Keratinocyte (primary cell): ENCODE measurements at regions not wholly inside any gene's neighbourhood (a gene's known extent, or its start where the extent isn't known, plus 50 kb on each side); places are given as distances from the start of the nearest gene placed in this dataset.
A peak's percentile ranks its signal among the peaks of the same experiment; 100 is the strongest.

Experiments
- DNase-seq: peaks from one replicate; pipeline ENCODE4 v3.0.0-alpha.2; 2011; ENCODE audit warnings: low read depth, missing footprints, low spot score
- FAIRE-seq: peaks from 2 replicates; lab custom pipeline; 2011; peaks lifted over from hg19 to GRCh38; lab: Jason Lieb, UNC
- H2AFZ ChIP-seq: 2 replicates; pipeline ENCODE4 v1.6.0; 2012; ENCODE audit warnings: low read length, control low read depth, inconsistent platforms; ENCODE audit not compliant: control insufficient read depth
- H3K27ac ChIP-seq: 2 replicates; pipeline ENCODE4 v1.5.1; 2011; ENCODE audit warnings: low read length; ENCODE audit not compliant: control insufficient read depth, insufficient read depth
- H3K27me3 ChIP-seq: 3 replicates; pipeline ENCODE4 v1.6.0; 2011; ENCODE audit warnings: low read length; ENCODE audit not compliant: control insufficient read depth, insufficient read depth; ENCODE audit errors: extremely low read depth
- H3K36me3 ChIP-seq, 2 experiments: 2 replicates in 1 of 2; 3 replicates in 1 of 2; pipeline ENCODE4 v1.5.1; 2011; ENCODE audit warnings: low read length in 2 of 2, mild to moderate bottlenecking in 1 of 2; ENCODE audit not compliant: control insufficient read depth in 2 of 2, insufficient read depth in 2 of 2; ENCODE audit errors: extremely low read depth in 1 of 2
- H3K4me1 ChIP-seq: 3 replicates; pipeline ENCODE4 v1.5.1; 2011; ENCODE audit warnings: low read length; ENCODE audit not compliant: control insufficient read depth, insufficient read depth; ENCODE audit errors: extremely low read depth
- H3K4me2 ChIP-seq: 3 replicates; pipeline ENCODE4 v1.6.0; 2011; ENCODE audit warnings: low read depth, low read length; ENCODE audit not compliant: control insufficient read depth, insufficient read depth; ENCODE audit errors: extremely low read depth
- H3K4me3 ChIP-seq, 3 experiments: fragments of 200-600 bp in 1 of 3; sonication (generic) in 1 of 3; 2 replicates in 2 of 3; 3 replicates in 1 of 3; pipeline ENCODE4 v1.5.1; 2011 to 2016; ENCODE audit warnings: low read length in 3 of 3, mild to moderate bottlenecking in 3 of 3, control low read depth in 2 of 3, inconsistent platforms in 1 of 3, low read depth in 1 of 3, mixed read lengths in 1 of 3, mixed run types in 1 of 3, moderate library complexity in 1 of 3; ENCODE audit not compliant: control insufficient read depth in 2 of 3, insufficient read depth in 2 of 3; ENCODE audit errors: extremely low read depth in 1 of 3
- H3K79me2 ChIP-seq: 2 replicates; pipeline ENCODE4 v1.6.0; 2012; ENCODE audit warnings: low read length; ENCODE audit not compliant: control insufficient read depth, insufficient read depth
- H3K9ac ChIP-seq: 3 replicates; pipeline ENCODE4 v1.6.0; 2011; ENCODE audit warnings: low read length; ENCODE audit not compliant: control insufficient read depth, insufficient read depth; ENCODE audit errors: extremely low read depth
- H3K9me1 ChIP-seq: 3 replicates; pipeline ENCODE4 v1.6.0; 2011; ENCODE audit warnings: low read length; ENCODE audit not compliant: control insufficient read depth, insufficient read depth; ENCODE audit errors: extremely low read depth
- H3K9me3 ChIP-seq: 2 replicates; pipeline ENCODE4 v1.5.1; 2012; ENCODE audit warnings: low read depth, low read length; ENCODE audit not compliant: control insufficient read depth
- H4K20me1 ChIP-seq: 3 replicates; pipeline ENCODE4 v1.6.0; 2011; ENCODE audit warnings: low read length; ENCODE audit not compliant: control insufficient read depth, insufficient read depth; ENCODE audit errors: extremely low read depth
- EZH2 ChIP-seq: IDR thresholded peaks from one replicate; pipeline ENCODE4 v1.6.1; 2012; ENCODE audit warnings: inconsistent platforms, mild to moderate bottlenecking, low read length, moderate library complexity
- dilution Hi-C: fragments of 300-500 bp; cut with MboI; formaldehyde crosslinking; loops from one replicate; pipeline ENCODE4 v1.7.0; 2020; ENCODE audit warnings: low sequenced_read_pairs; ENCODE audit not compliant: extremely low pct_ligation_motif_present
- TF ChIP-seq, protein P1 (sequence below), 3 experiments: IDR thresholded peaks in 1 of 3; conservative IDR thresholded peaks in 1 of 3; optimal IDR thresholded peaks in 1 of 3; 2 replicates in 2 of 3; 3 replicates in 1 of 3; pipeline versions ENCODE3 to v1.5.1; 2011; ENCODE audit warnings: low read length in 3 of 3, mild to moderate bottlenecking in 3 of 3, moderate library complexity in 2 of 3, control low read depth in 1 of 3, inconsistent platforms in 1 of 3; ENCODE audit not compliant: insufficient read depth in 2 of 3; ENCODE audit errors: extremely low read depth in 1 of 3

DNA sequence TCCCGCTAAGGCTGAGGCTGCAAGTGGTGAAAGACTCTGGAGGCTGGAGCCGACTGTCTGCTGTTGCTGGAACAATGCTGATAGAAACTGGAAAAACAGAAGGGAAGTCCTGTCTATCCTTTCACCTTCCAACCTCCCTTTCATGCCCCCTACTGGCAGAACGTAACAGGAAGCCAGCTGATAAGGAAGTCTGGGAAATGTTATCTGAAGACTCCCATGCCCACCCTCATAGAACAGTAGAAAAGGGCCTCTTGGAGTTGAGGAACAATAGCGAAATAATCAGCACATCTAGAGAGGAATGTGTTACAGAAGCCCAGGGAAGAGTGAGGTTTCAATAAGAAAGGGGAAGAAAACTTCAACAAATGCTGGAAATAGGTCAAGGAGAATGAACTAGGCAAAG is 117.1 kb upstream of the DKK2 start:
- H3K9me3 ChIP-seq: no peaks in the 10 kb centered on the region
- no peak overlapping the region for H3K27ac ChIP-seq
- no peak for DNase-seq
- H3K9me1 ChIP-seq: no peaks in the 10 kb centered on the region
- no peak for TF ChIP-seq EZH2
- TF ChIP-seq, protein P1, sequence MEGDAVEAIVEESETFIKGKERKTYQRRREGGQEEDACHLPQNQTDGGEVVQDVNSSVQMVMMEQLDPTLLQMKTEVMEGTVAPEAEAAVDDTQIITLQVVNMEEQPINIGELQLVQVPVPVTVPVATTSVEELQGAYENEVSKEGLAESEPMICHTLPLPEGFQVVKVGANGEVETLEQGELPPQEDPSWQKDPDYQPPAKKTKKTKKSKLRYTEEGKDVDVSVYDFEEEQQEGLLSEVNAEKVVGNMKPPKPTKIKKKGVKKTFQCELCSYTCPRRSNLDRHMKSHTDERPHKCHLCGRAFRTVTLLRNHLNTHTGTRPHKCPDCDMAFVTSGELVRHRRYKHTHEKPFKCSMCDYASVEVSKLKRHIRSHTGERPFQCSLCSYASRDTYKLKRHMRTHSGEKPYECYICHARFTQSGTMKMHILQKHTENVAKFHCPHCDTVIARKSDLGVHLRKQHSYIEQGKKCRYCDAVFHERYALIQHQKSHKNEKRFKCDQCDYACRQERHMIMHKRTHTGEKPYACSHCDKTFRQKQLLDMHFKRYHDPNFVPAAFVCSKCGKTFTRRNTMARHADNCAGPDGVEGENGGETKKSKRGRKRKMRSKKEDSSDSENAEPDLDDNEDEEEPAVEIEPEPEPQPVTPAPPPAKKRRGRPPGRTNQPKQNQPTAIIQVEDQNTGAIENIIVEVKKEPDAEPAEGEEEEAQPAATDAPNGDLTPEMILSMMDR (optimal IDR thresholded peaks at IDR 0.05 in 1 of 3, IDR thresholded peaks at IDR 0.05 in 1 of 3, conservative IDR thresholded peaks at IDR 0.05 in 1 of 3; ENCODE audit: extremely low read depth in 1 of 3, insufficient read depth in 2 of 3, low read length in 3 of 3): peak; percentile 20 to 50 (median 41)
- no peak overlapping the region for H2AFZ ChIP-seq
- H3K4me2 ChIP-seq: no peak overlapping the region
- H3K9ac ChIP-seq: no peak overlapping the region
- H3K4me1 ChIP-seq: no peaks in the 10 kb centered on the region
- no peaks in the 10 kb centered on the region for H3K27me3 ChIP-seq
- H4K20me1 ChIP-seq: no peaks in the 10 kb centered on the region
- FAIRE-seq: no peak
- no peaks in the 10 kb centered on the region for H3K36me3 ChIP-seq
- H3K4me3 ChIP-seq: no peak overlapping the region
- dilution Hi-C loops: no loop called here
- no peaks in the 10 kb centered on the region for H3K79me2 ChIP-seq

DNA sequence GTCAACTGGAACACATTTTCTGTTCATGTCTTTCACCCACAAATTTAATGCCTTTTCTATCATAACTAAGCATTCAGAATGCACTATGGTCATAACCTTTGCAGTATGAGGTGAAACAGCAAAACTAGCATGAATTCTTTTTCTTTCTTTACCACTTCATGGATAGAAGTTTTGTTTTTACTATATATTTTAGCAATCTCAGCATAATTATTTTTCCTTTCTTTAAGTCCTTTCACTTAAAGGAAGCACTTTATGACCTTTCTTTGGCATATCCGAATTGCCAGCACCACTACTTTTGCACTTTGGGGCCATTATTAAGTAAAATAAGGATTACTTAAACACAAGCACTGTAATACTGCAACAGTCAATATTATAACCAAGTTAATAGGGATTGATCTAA is 115.1 kb upstream of the DKK2 start:
- Histone ChIP-seq H3K27me3 (no peaks in the 10 kb centered on the region), H3K9me1 (no peaks in the 10 kb centered on the region), H3K4me2 (no peak overlapping the region), H3K9me3 (no peaks in the 10 kb centered on the region), H3K27ac (no peak overlapping the region), H4K20me1 (no peaks in the 10 kb centered on the region), H3K4me3 (no peak overlapping the region), H3K79me2 (no peaks in the 10 kb centered on the region), H2AFZ (no peak overlapping the region), H3K9ac (no peak overlapping the region), H3K36me3 (no peaks in the 10 kb centered on the region), H3K4me1 (no peaks in the 10 kb centered on the region)
- no peak for TF ChIP-seq EZH2
- TF ChIP-seq, protein P1 (optimal IDR thresholded peaks at IDR 0.05 in 1 of 3, IDR thresholded peaks at IDR 0.05 in 1 of 3, conservative IDR thresholded peaks at IDR 0.05 in 1 of 3; ENCODE audit: extremely low read depth in 1 of 3, insufficient read depth in 2 of 3, low read length in 3 of 3): no peak
- dilution Hi-C loops: no loop called here
- FAIRE-seq (no peak), DNase-seq (no peak)
